NB4 (cell line): ENCODE measurements at regions not wholly inside any gene's neighbourhood (a gene's known extent, or its start where the extent isn't known, plus 50 kb on each side); places are given as distances from the start of the nearest gene placed in this dataset.

ENCODE experiments used
- CTCF ChIP-seq: IDR thresholded peaks from one replicate; pipeline ENCODE4 v1.5.1; 2012; ENCODE audit warnings: low read depth, low read length
- POLR2A ChIP-seq: IDR thresholded peaks from 2 replicates; pipeline ENCODE4 v1.6.1; 2011; ENCODE audit warnings: mild to moderate bottlenecking; ENCODE audit not compliant: insufficient read length; ENCODE audit errors: extremely low read depth

- TF ChIP-seq CTCF = no peak
- no peak for TF ChIP-seq POLR2A
Observed at GRCh38 chr6:144862769-144863168, 577.6 kb downstream of the UTRN start.
